Activated CD8-positive, alpha-beta memory T cell treated with anti-CD3 and anti-CD28 coated beads for 24 hours (primary cell): ENCODE measurements at regions not wholly inside any gene's neighbourhood (a gene's known extent, or its start where the extent isn't known, plus 50 kb on each side); places are given as distances from the start of the nearest gene placed in this dataset.

ENCODE experiments used
- DNase-seq: peaks from one replicate; pipeline ENCODE4 v3.0.0-alpha.2; 2020

- DNase-seq = no peak
Observed at GRCh38 chr4:178665916-178666315, 1223.7 kb upstream of the AGA start.

GRCh38 chr4:178671766-178672165 is 1229.5 kb upstream of the AGA start:
- no peak for DNase-seq

- no peak for DNase-seq
Observed at GRCh38 chr4:178672512-178672911, 1230.3 kb upstream of the AGA start.

GRCh38 chr4:178681871-178682270 is 1239.6 kb upstream of the AGA start:
- no peak for DNase-seq

- DNase-seq = no peak
Observed at GRCh38 chr4:178689926-178690325, 1247.7 kb upstream of the AGA start.

GRCh38 chr4:178693816-178694215 is 1251.6 kb upstream of the AGA start:
- no peak for DNase-seq

GRCh38 chr4:178696515-178696914 is 1254.3 kb upstream of the AGA start:
- DNase-seq = no peak

GRCh38 chr4:178712486-178712885 is 1270.2 kb upstream of the AGA start:
- DNase-seq = no peak

- DNase-seq = no peak
Observed at GRCh38 chr4:178738026-178738425, 1295.8 kb upstream of the AGA start.

- DNase-seq = no peak
Observed at GRCh38 chr4:178745203-178745602, 1303.0 kb upstream of the AGA start.

- DNase-seq = no peak
Observed at GRCh38 chr4:178752954-178753525, 1310.8 kb upstream of the AGA start.

- DNase-seq = no peak
Observed at GRCh38 chr4:178778496-178778895, 1336.3 kb upstream of the AGA start.

- DNase-seq = no peak
Observed at GRCh38 chr4:178781779-178782178, 1339.5 kb upstream of the AGA start.

GRCh38 chr4:178784491-178784890 is 1342.3 kb upstream of the AGA start:
- DNase-seq = no peak

- DNase-seq = no peak
Observed at GRCh38 chr4:178789279-178789678, 1347.0 kb upstream of the AGA start.

GRCh38 chr4:178799204-178799603 is 1357.0 kb upstream of the AGA start:
- no peak for DNase-seq

- DNase-seq = no peak
Observed at GRCh38 chr4:178808106-178808505, 1365.9 kb upstream of the AGA start.

- no peak for DNase-seq
Observed at GRCh38 chr4:178809921-178810320, 1367.7 kb upstream of the AGA start.

- no peak for DNase-seq
Observed at GRCh38 chr4:178811356-178811755, 1369.1 kb upstream of the AGA start.

GRCh38 chr4:178812866-178813265 is 1370.6 kb upstream of the AGA start:
- no peak for DNase-seq

- no peak for DNase-seq
Observed at GRCh38 chr4:178814908-178815307, 1372.7 kb upstream of the AGA start.

- DNase-seq = no peak
Observed at GRCh38 chr4:178823673-178824295, 1381.5 kb upstream of the AGA start.

- DNase-seq = no peak
Observed at GRCh38 chr4:178836865-178837264, 1394.6 kb upstream of the AGA start.

GRCh38 chr4:178838776-178839175 is 1396.5 kb upstream of the AGA start:
- no peak for DNase-seq

- no peak for DNase-seq
Observed at GRCh38 chr4:178856139-178856800, 1414.0 kb upstream of the AGA start.
